ENCODE measurements at regions not wholly inside any gene's neighbourhood (a gene's known extent, or its start where the extent isn't known, plus 50 kb on each side); places are given as distances from the start of the nearest gene placed in this dataset.
"Not testable (repeated sequence)": the region's sequence is repeated elsewhere in the genome, so short reads cannot be mapped to it uniquely, and the experiment has no call there.

GRCh38 chr6:137634177-137634576, 140.0 kb upstream of the OLIG3 start:
- H3K4me3 Mint-ChIP-seq; H3K27ac Mint-ChIP-seq; H3K27me3 Mint-ChIP-seq (ENCODE audit: low read depth in 3 of 3); H3K4me1 Mint-ChIP-seq; DNase-seq; H3K9me3 Mint-ChIP-seq; H3K36me3 Mint-ChIP-seq: not testable (repeated sequence)

GRCh38 chr6:137637121-137637520, 142.9 kb upstream of the OLIG3 start:
- no peak for DNase-seq
- Mint-ChIP-seq H3K36me3 (no peaks in the 10 kb centered on the region), H3K4me3 (no peak overlapping the region), H3K27me3 (ENCODE audit: low read depth in 3 of 3) (peaks cover 0 to 1% (median 0%) of the 10 kb centered on the region in 3 donors), H3K9me3 (no peaks in the 10 kb centered on the region), H3K4me1 (peaks cover 0 to 6% of the 10 kb centered on the region in 2 donors), H3K27ac (no peak overlapping the region)

- no peak for DNase-seq
- Mint-ChIP-seq H3K4me3 (no peak overlapping the region), H3K27ac (no peak overlapping the region), H3K27me3 (ENCODE audit: low read depth in 3 of 3) (peaks cover 0 to 4% (median under 1%) of the 10 kb centered on the region in 3 donors), H3K36me3 (no peaks in the 10 kb centered on the region), H3K4me1 (peaks cover 0 to 6% of the 10 kb centered on the region in 2 donors), H3K9me3 (no peaks in the 10 kb centered on the region)
These were observed 144.9 kb upstream of the OLIG3 start for GRCh38 chr6:137638926-137639706.

GRCh38 chr6:137640086-137640485, 145.9 kb upstream of the OLIG3 start:
- Mint-ChIP-seq H3K4me1 (peaks cover 0 to 6% of the 10 kb centered on the region in 2 donors), H3K4me3 (no peak overlapping the region), H3K27ac (no peak overlapping the region), H3K36me3 (no peaks in the 10 kb centered on the region), H3K9me3 (no peaks in the 10 kb centered on the region), H3K27me3 (ENCODE audit: low read depth in 3 of 3) (peaks cover 0 to 7% (median 0%) of the 10 kb centered on the region in 3 donors)
- DNase-seq: no peak

GRCh38 chr6:137641474-137642077, 147.4 kb upstream of the OLIG3 start:
- H3K4me1 Mint-ChIP-seq: peaks cover 0 to 6% of the 10 kb centered on the region in 2 donors
- no peaks in the 10 kb centered on the region for H3K9me3 Mint-ChIP-seq
- no peak overlapping the region for H3K4me3 Mint-ChIP-seq
- H3K27me3 Mint-ChIP-seq (ENCODE audit: low read depth in 3 of 3): peaks cover 0 to 7% (median 2%) of the 10 kb centered on the region in 3 donors
- peak; percentile 51 to 63 (median 53) for DNase-seq
- H3K36me3 Mint-ChIP-seq: no peaks in the 10 kb centered on the region
- no peak overlapping the region for H3K27ac Mint-ChIP-seq

- not testable (repeated sequence) for H3K36me3 Mint-ChIP-seq; H3K4me1 Mint-ChIP-seq; H3K27ac Mint-ChIP-seq; DNase-seq; H3K9me3 Mint-ChIP-seq; H3K4me3 Mint-ChIP-seq; H3K27me3 Mint-ChIP-seq (ENCODE audit: low read depth in 3 of 3)
These were observed 149.0 kb upstream of the OLIG3 start for GRCh38 chr6:137643210-137643609.

GRCh38 chr6:137643644-137644043, 149.4 kb upstream of the OLIG3 start:
- not testable (repeated sequence) for H3K27ac Mint-ChIP-seq; H3K27me3 Mint-ChIP-seq (ENCODE audit: low read depth in 3 of 3); H3K4me3 Mint-ChIP-seq; H3K36me3 Mint-ChIP-seq; H3K4me1 Mint-ChIP-seq; H3K9me3 Mint-ChIP-seq; DNase-seq

- Mint-ChIP-seq H3K36me3 (no peaks in the 10 kb centered on the region), H3K27ac (no peak overlapping the region), H3K9me3 (peaks cover 0 to 6% (median 0%) of the 10 kb centered on the region in 6 donors), H3K4me3 (no peak overlapping the region), H3K27me3 (ENCODE audit: low read depth in 3 of 3) (peaks cover 2 to 14% (median 7%) of the 10 kb centered on the region in 3 donors), H3K4me1 (no peaks in the 10 kb centered on the region)
- no peak for DNase-seq
These were observed 151.7 kb upstream of the OLIG3 start for GRCh38 chr6:137645850-137646249.

- Mint-ChIP-seq H3K4me3 (no peak overlapping the region), H3K4me1 (no peaks in the 10 kb centered on the region), H3K9me3 (peaks cover 0 to 8% (median 1%) of the 10 kb centered on the region in 6 donors), H3K27ac (no peak overlapping the region), H3K27me3 (ENCODE audit: low read depth in 3 of 3) (peaks cover 2 to 14% (median 7%) of the 10 kb centered on the region in 3 donors), H3K36me3 (no peaks in the 10 kb centered on the region)
- no peak for DNase-seq
These were observed 152.3 kb upstream of the OLIG3 start for GRCh38 chr6:137646484-137646883.

GRCh38 chr6:137647762-137648447, 153.7 kb upstream of the OLIG3 start:
- H3K9me3 Mint-ChIP-seq: peaks cover 5 to 22% (median 10%) of the 10 kb centered on the region in 6 donors
- DNase-seq: no peak
- H3K36me3 Mint-ChIP-seq: no peaks in the 10 kb centered on the region
- no peak overlapping the region for H3K4me3 Mint-ChIP-seq
- H3K27ac Mint-ChIP-seq: no peak overlapping the region
- no peaks in the 10 kb centered on the region for H3K4me1 Mint-ChIP-seq
- peaks cover 4 to 14% (median 7%) of the 10 kb centered on the region in 3 donors for H3K27me3 Mint-ChIP-seq (ENCODE audit: low read depth in 3 of 3)

GRCh38 chr6:137650720-137651119, 156.5 kb upstream of the OLIG3 start:
- Mint-ChIP-seq H3K4me1 (no peaks in the 10 kb centered on the region), H3K27ac (no peak overlapping the region), H3K4me3 (no peak overlapping the region), H3K27me3 (ENCODE audit: low read depth in 3 of 3) (peaks cover 0 to 14% (median 6%) of the 10 kb centered on the region in 3 donors), H3K36me3 (peaks cover 0 to 7% (median 6%) of the 10 kb centered on the region in 3 donors), H3K9me3 (peaks cover 21 to 48% (median 28%) of the 10 kb centered on the region in 6 donors)
- no peak for DNase-seq

GRCh38 chr6:137651178-137651577, 157.0 kb upstream of the OLIG3 start:
- Mint-ChIP-seq H3K27ac (no peak overlapping the region), H3K4me3 (no peak overlapping the region), H3K36me3 (peaks cover 0 to 8% (median 7%) of the 10 kb centered on the region in 3 donors), H3K9me3 (peaks cover 21 to 53% (median 33%) of the 10 kb centered on the region in 6 donors), H3K27me3 (ENCODE audit: low read depth in 3 of 3) (peaks cover 0 to 14% (median 4%) of the 10 kb centered on the region in 3 donors), H3K4me1 (no peaks in the 10 kb centered on the region)
- DNase-seq: no peak

GRCh38 chr6:137651591-137652335, 157.6 kb upstream of the OLIG3 start:
- H3K36me3 Mint-ChIP-seq: peaks cover 0 to 12% (median 11%) of the 10 kb centered on the region in 3 donors
- no peak overlapping the region for H3K27ac Mint-ChIP-seq
- no peaks in the 10 kb centered on the region for H3K4me1 Mint-ChIP-seq
- peaks cover 21 to 59% (median 36%) of the 10 kb centered on the region in 6 donors for H3K9me3 Mint-ChIP-seq
- no peak overlapping the region for H3K4me3 Mint-ChIP-seq
- peaks cover 0 to 14% (median 6%) of the 10 kb centered on the region in 3 donors for H3K27me3 Mint-ChIP-seq (ENCODE audit: low read depth in 3 of 3)
- DNase-seq: no peak
